Activated B cell treated with CpG ODN at 0.5 μM for 24 hours (primary cell): ENCODE measurements at regions not wholly inside any gene's neighbourhood (a gene's known extent, or its start where the extent isn't known, plus 50 kb on each side); places are given as distances from the start of the nearest gene placed in this dataset.

ENCODE experiments used
- ATAC-seq: fragments of 200-7000 bp; cut with Tn5 transposase; one replicate; pipeline ENCODE4 v1.10.0; 2021; ENCODE audit warnings: low read depth, mild to moderate bottlenecking, moderate library complexity
- CTCF ChIA-PET: fragments of 350-600 bp; sonication (Branson Sonifier 250); formaldehyde crosslinking; loops from one replicate; lab custom pipeline; 2021; ENCODE audit warnings: antibody characterized with exemption; lab: Charles Lee
- POLR2A ChIA-PET: fragments of 350-600 bp; sonication (Branson Sonifier 250); formaldehyde crosslinking; loops from one replicate; lab custom pipeline; 2021; ENCODE audit warnings: antibody characterized with exemption; lab: Charles Lee
- DNase-seq: peaks from one replicate; pipeline ENCODE4 v3.0.0; 2022
- H3K27ac Mint-ChIP-seq: one replicate; pipeline ENCODE4 v1.8.0; 2020; ENCODE audit warnings: mixed read lengths
- H3K27me3 Mint-ChIP-seq: one replicate; pipeline ENCODE4 v1.8.0; 2021; ENCODE audit warnings: mixed read lengths
- H3K36me3 Mint-ChIP-seq: one replicate; pipeline ENCODE4 v1.8.0; 2021; ENCODE audit warnings: low read depth, mixed read lengths
- H3K4me1 Mint-ChIP-seq: one replicate; pipeline ENCODE4 v1.8.0; 2021; ENCODE audit warnings: mixed read lengths
- H3K4me3 Mint-ChIP-seq: one replicate; pipeline ENCODE4 v1.8.0; 2020; ENCODE audit warnings: mild to moderate bottlenecking, mixed read lengths
- H3K9me3 Mint-ChIP-seq: one replicate; pipeline ENCODE4 v1.8.0; 2020; ENCODE audit warnings: mixed read lengths
- CTCF ChIP-seq: fragments of 200-600 bp; IDR thresholded peaks from one replicate; pipeline ENCODE4 v1.8.0; 2022; ENCODE audit warnings: antibody characterized with exemption, mild to moderate bottlenecking
- intact Hi-C: fragments of 100-400 bp; cut with micrococcal nuclease; formaldehyde crosslinking; loops from one replicate; pipeline ENCODE4 v1.15.1; 2024

DNA sequence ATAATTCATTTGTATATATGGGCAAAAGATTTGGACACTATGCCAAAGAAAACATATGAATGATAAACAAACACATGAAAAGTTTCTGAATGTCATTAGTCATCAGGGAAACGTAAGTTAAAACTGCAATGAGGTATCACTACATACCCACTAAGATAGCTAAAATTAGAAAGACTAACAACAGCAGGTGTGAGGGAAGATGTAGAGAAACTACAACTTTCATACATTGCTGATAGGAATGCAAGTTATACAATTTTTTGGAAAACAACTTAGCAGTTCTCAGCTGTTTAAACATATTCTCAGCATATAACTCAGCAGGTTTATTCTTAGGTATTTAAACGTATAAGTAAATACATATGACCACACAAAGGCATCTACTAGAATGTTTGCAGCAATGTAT is 563.5 kb upstream of the KLHL29 start:
- Mint-ChIP-seq H3K9me3 (no peaks in the 10 kb centered on the region), H3K27ac (no peak overlapping the region), H3K36me3 (no peaks in the 10 kb centered on the region), H3K27me3 (no peaks in the 10 kb centered on the region), H3K4me3 (no peak overlapping the region), H3K4me1 (no peaks in the 10 kb centered on the region)
- TF ChIP-seq CTCF, result no peak
- CTCF ChIA-PET, result no interaction called here
- ATAC-seq (no peak), DNase-seq (no peak)
- POLR2A ChIA-PET, result no interaction called here
- intact Hi-C loops, result no loop called here

DNA sequence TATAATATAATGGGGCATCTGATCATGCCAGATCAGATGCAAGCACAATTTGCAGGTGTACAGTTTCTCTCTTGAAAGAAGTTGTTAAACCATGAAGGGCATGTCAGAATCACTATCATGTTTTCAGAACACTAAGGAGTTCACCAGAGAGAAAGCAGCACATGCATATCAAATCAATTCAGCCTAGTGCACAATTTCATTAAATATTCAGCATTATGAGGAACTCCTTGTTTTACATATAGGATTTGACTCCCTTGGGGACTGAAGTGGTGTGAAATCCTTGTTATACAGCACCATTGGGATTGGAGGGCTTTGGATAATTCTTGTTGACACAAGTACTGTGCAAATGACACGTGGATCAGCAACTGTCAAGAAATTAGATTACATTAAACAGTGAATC is 562.1 kb upstream of the KLHL29 start:
- DNase-seq (no peak), ATAC-seq (no peak)
- Mint-ChIP-seq H3K36me3 (no peaks in the 10 kb centered on the region), H3K27ac (no peak overlapping the region), H3K4me3 (no peak overlapping the region), H3K4me1 (no peaks in the 10 kb centered on the region), H3K9me3 (no peaks in the 10 kb centered on the region), H3K27me3 (no peaks in the 10 kb centered on the region)
- intact Hi-C loops, result no loop called here
- CTCF ChIA-PET, result no interaction called here
- POLR2A ChIA-PET, result no interaction called here
- no peak for TF ChIP-seq CTCF

DNA sequence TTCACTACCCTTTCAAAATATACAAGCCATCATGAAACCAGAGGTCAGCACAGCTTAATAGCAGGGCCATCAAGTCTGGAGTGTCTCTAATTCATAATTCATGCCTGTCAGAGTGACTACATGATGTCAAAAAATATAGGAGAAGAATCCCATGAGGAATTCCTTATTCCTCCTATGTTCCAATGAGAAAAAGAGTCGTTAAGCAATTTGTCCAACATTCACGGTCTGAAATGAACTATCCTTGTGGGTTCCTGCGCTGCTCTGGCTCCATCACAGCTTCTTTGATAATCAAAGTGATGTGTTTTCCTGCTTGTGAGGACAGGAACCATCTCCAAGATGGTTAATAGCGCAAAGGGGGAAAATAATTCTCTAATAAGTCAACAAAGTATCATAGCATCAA is 560.4 kb upstream of the KLHL29 start:
- H3K27me3 Mint-ChIP-seq, result no peaks in the 10 kb centered on the region
- H3K9me3 Mint-ChIP-seq, result no peaks in the 10 kb centered on the region
- TF ChIP-seq CTCF, result no peak
- CTCF ChIA-PET, result no interaction called here
- H3K4me3 Mint-ChIP-seq, result no peak overlapping the region
- DNase-seq (no peak), ATAC-seq (no peak)
- no peaks in the 10 kb centered on the region for H3K36me3 Mint-ChIP-seq
- H3K4me1 Mint-ChIP-seq, result no peaks in the 10 kb centered on the region
- intact Hi-C loops, result no loop called here
- POLR2A ChIA-PET, result no interaction called here
- no peak overlapping the region for H3K27ac Mint-ChIP-seq

GRCh38 chr2:22826703-22827102 is 558.3 kb upstream of the KLHL29 start:
- Mint-ChIP-seq H3K9me3 (no peaks in the 10 kb centered on the region), H3K27me3 (no peaks in the 10 kb centered on the region), H3K36me3 (no peaks in the 10 kb centered on the region), H3K4me3 (no peak overlapping the region), H3K4me1 (no peaks in the 10 kb centered on the region), H3K27ac (no peak overlapping the region)
- intact Hi-C loops, result no loop called here
- POLR2A ChIA-PET, result no interaction called here
- DNase-seq (no peak), ATAC-seq (no peak)
- CTCF ChIA-PET, result no interaction called here
- no peak for TF ChIP-seq CTCF

GRCh38 chr2:22829791-22830190 is 555.2 kb upstream of the KLHL29 start:
- H3K27ac Mint-ChIP-seq, result no peak overlapping the region
- CTCF ChIA-PET, result no interaction called here

More at GRCh38 chr2:22829791-22830190, 555.2 kb upstream of the KLHL29 start:
- POLR2A ChIA-PET, result no interaction called here
- no peak overlapping the region for H3K4me3 Mint-ChIP-seq
- no peak for TF ChIP-seq CTCF
- no peaks in the 10 kb centered on the region for H3K9me3 Mint-ChIP-seq
- no peaks in the 10 kb centered on the region for H3K4me1 Mint-ChIP-seq
- H3K36me3 Mint-ChIP-seq, result no peaks in the 10 kb centered on the region
- ATAC-seq (no peak), DNase-seq (no peak)
- intact Hi-C loops, result no loop called here
- H3K27me3 Mint-ChIP-seq, result no peaks in the 10 kb centered on the region
